HepG2 (cell line): ENCODE measurements at regions not wholly inside any gene's neighbourhood (a gene's known extent, or its start where the extent isn't known, plus 50 kb on each side); places are given as distances from the start of the nearest gene placed in this dataset.
A peak's percentile ranks its signal among the peaks of the same experiment; 100 is the strongest.

Experiments used
- BRF2 ChIP-seq: sonication (generic); formaldehyde crosslinking; IDR thresholded peaks from 2 replicates; pipeline ENCODE4 v1.8.1; 2022; ENCODE audit warnings: mild to moderate bottlenecking, missing genetic modification reagents
- CBFB ChIP-seq: sonication (generic); formaldehyde crosslinking; IDR thresholded peaks from 2 replicates; pipeline ENCODE4 v1.4.0; 2020; ENCODE audit warnings: missing genetic modification reagents
- HNRNPL ChIP-seq: fragments of 200-400 bp; formaldehyde crosslinking; IDR thresholded peaks from 2 replicates; pipeline ENCODE4 v1.6.1; 2017; ENCODE audit warnings: mild to moderate bottlenecking, low read depth, low read length
- HOMEZ ChIP-seq: IDR thresholded peaks from 2 replicates; pipeline ENCODE4 v1.6.1; 2016; ENCODE audit warnings: low read depth
- KAT7 ChIP-seq: IDR thresholded peaks from 2 replicates; pipeline ENCODE4 v1.6.1; 2018; ENCODE audit warnings: borderline replicate concordance, missing compliant biosample characterization
- MTA3 ChIP-seq: sonication (generic); formaldehyde crosslinking; IDR thresholded peaks from 2 replicates; pipeline ENCODE4 v1.4.0; 2020; ENCODE audit warnings: missing genetic modification reagents
- NAIF1 ChIP-seq: sonication (generic); formaldehyde crosslinking; IDR thresholded peaks from 2 replicates; pipeline ENCODE4 v1.5.0; 2020; ENCODE audit warnings: mild to moderate bottlenecking, missing genetic modification reagents, borderline replicate concordance
- NR2F6 ChIP-seq, 2 experiments: IDR thresholded peaks; 2 replicates each; pipeline ENCODE4 v1.6.1; 2016; ENCODE audit warnings: antibody characterized with exemption in 1 of 2, mild to moderate bottlenecking in 1 of 2
- RFXANK ChIP-seq: IDR thresholded peaks from 2 replicates; pipeline ENCODE4 v1.6.1; 2016
- RXRA ChIP-seq: sonication (generic); formaldehyde crosslinking; IDR thresholded peaks from 2 replicates; pipeline ENCODE4 v1.5.1; 2020; ENCODE audit warnings: missing genetic modification reagents
- SIX1 ChIP-seq: sonication (generic); formaldehyde crosslinking; IDR thresholded peaks from 2 replicates; pipeline ENCODE4 v1.4.0; 2020; ENCODE audit warnings: missing genetic modification reagents, borderline replicate concordance
- SOX5 ChIP-seq: IDR thresholded peaks from 2 replicates; pipeline ENCODE4 v1.6.1; 2016; ENCODE audit warnings: borderline replicate concordance
- XBP1 ChIP-seq: sonication (generic); formaldehyde crosslinking; IDR thresholded peaks from 2 replicates; pipeline ENCODE4 v1.5.0; 2020; ENCODE audit warnings: missing genetic modification reagents
- XRCC5 ChIP-seq: fragments of 200-400 bp; formaldehyde crosslinking; optimal IDR thresholded peaks from 2 replicates; pipeline ENCODE3; 2017; ENCODE audit warnings: mild to moderate bottlenecking, low read length
- ZC3H13 ChIP-seq: sonication (generic); formaldehyde crosslinking; IDR thresholded peaks from 2 replicates; pipeline ENCODE4 v1.8.1; 2023; ENCODE audit warnings: mild to moderate bottlenecking, missing genetic modification reagents, moderate library complexity
- ZFP62 ChIP-seq: sonication (generic); formaldehyde crosslinking; IDR thresholded peaks from 2 replicates; pipeline ENCODE4 v1.4.0; 2020; ENCODE audit warnings: missing genetic modification reagents
- ZNF318 ChIP-seq: sonication (generic); formaldehyde crosslinking; IDR thresholded peaks from 2 replicates; pipeline ENCODE4 v1.4.0; 2020; ENCODE audit warnings: mild to moderate bottlenecking, missing genetic modification reagents
- ZNF576 ChIP-seq: sonication (generic); formaldehyde crosslinking; IDR thresholded peaks from 2 replicates; pipeline ENCODE4 v1.4.0; 2020; ENCODE audit warnings: mild to moderate bottlenecking, missing genetic modification reagents
- ZNF746 ChIP-seq: sonication (generic); formaldehyde crosslinking; IDR thresholded peaks from 2 replicates; pipeline ENCODE4 v1.8.0; 2022; ENCODE audit warnings: mild to moderate bottlenecking, missing genetic modification reagents
- ZNF878 ChIP-seq: sonication (generic); formaldehyde crosslinking; IDR thresholded peaks from 2 replicates; pipeline ENCODE4 v1.8.1; 2023; ENCODE audit warnings: mild to moderate bottlenecking, missing genetic modification reagents, moderate library complexity
- ZSCAN29 ChIP-seq: sonication (generic); formaldehyde crosslinking; conservative IDR thresholded peaks from 2 replicates; pipeline ENCODE4 v1.4.0; 2020; ENCODE audit warnings: mild to moderate bottlenecking, missing genetic modification reagents

- TF ChIP-seq CBFB (CRISPR knock-in tag) = peak; percentile 69
- TF ChIP-seq SOX5 (CRISPR knock-in tag) = peak; percentile 93
- no peak for TF ChIP-seq ZNF746 (CRISPR knock-in tag)
- peak; percentile 99 for TF ChIP-seq HOMEZ (CRISPR knock-in tag)
- peak; percentile 77; the same call in 1 of the 2 replicates for TF ChIP-seq ZNF878 (CRISPR knock-in tag)
- peak; percentile 72 for TF ChIP-seq NAIF1 (CRISPR knock-in tag)
- TF ChIP-seq HNRNPL = no peak
- peak; percentile 67; the same call in 1 of the 2 replicates for TF ChIP-seq ZSCAN29 (CRISPR knock-in tag)
- no peak for TF ChIP-seq ZFP62 (CRISPR knock-in tag)
- no peak; the same call in 1 of the 2 replicates for TF ChIP-seq RXRA
- peak; percentile 83; the same call in 1 of the 2 replicates for TF ChIP-seq SIX1
- no peak for TF ChIP-seq ZNF576 (CRISPR knock-in tag)
- TF ChIP-seq BRF2 (CRISPR knock-in tag) = no peak
- TF ChIP-seq NR2F6 (IDR thresholded peaks at IDR 0.05) = peak; percentile 76
- peak; percentile 77 for TF ChIP-seq NR2F6 (CRISPR knock-in tag; IDR thresholded peaks at IDR 0.05)
- peak; percentile 58 for TF ChIP-seq XRCC5
- no peak for TF ChIP-seq ZC3H13
- TF ChIP-seq RFXANK (CRISPR knock-in tag) = peak; percentile 58; the same call in 1 of the 2 replicates
- TF ChIP-seq ZNF318 (CRISPR knock-in tag) = no peak
- 0 out of 2 replicates have a peak, but pooled peaks have one; percentile 32 for TF ChIP-seq XBP1
- no peak for TF ChIP-seq MTA3 (CRISPR knock-in tag)
- no peak; the same call in 1 of the 2 replicates for TF ChIP-seq KAT7 (CRISPR knock-in tag)
Observed at GRCh38 chr6:137731960-137732616, 135.0 kb upstream of the TNFAIP3 start (continued).
